ENCODE measurements at regions not wholly inside any gene's neighbourhood (a gene's known extent, or its start where the extent isn't known, plus 50 kb on each side); places are given as distances from the start of the nearest gene placed in this dataset.

GRCh38 chr1:58064166-58064565, 482.4 kb downstream of the OMA1 start:
- Histone ChIP-seq H3K4me2 (ENCODE audit: low read length) (no peak overlapping the region), H4K20me1 (ENCODE audit: low read length) (no peaks in the 10 kb centered on the region), H3K27ac (ENCODE audit: low read length) (no peak overlapping the region), H2AFZ (ENCODE audit: low read length) (no peak overlapping the region), H3K9me2 (replicated peaks; ENCODE audit: low read length) (no peaks in the 10 kb centered on the region), H3K36me3 (ENCODE audit: low read depth, low read length) (no peaks in the 10 kb centered on the region; the same call in 1 of the 2 replicates), H3K27me3 (ENCODE audit: low read length) (no peaks in the 10 kb centered on the region), H3K4me1 (ENCODE audit: insufficient read depth, low read length) (no peaks in the 10 kb centered on the region), H3F3A (ENCODE audit: low read length, unreplicated experiment) (no peaks in the 10 kb centered on the region), H3K9ac (ENCODE audit: low read length) (no peak overlapping the region), H3K9me3 (ENCODE audit: low read length) (no peaks in the 10 kb centered on the region), H3K79me2 (ENCODE audit: low read length) (no peaks in the 10 kb centered on the region), H3K4me3 (ENCODE audit: low read length) (no peak overlapping the region)
- intact Hi-C loops (cut with micrococcal nuclease), result no loop called here
- ChIA-PET POLR2A (ENCODE audit: unreplicated experiment) (no interaction called here), CTCF (no interaction called here)
- no peak for DNase-seq
- no TSS peak for BruUV-seq (replicated peaks)
- TF ChIP-seq CTCF (conservative IDR thresholded peaks at IDR 0.05; ENCODE audit: low read depth, low read length) (no peak), EZH2phosphoT487 (IDR thresholded peaks at IDR 0.05; ENCODE audit: borderline replicate concordance, low read length) (no peak), EZH2 (IDR thresholded peaks at IDR 0.05; ENCODE audit: low read length, unreplicated experiment) (no peak)
- no peak for ATAC-seq

GRCh38 chr1:58063095-58063494, 483.4 kb downstream of the OMA1 start:
- ChIA-PET POLR2A (ENCODE audit: unreplicated experiment) (no interaction called here), CTCF (no interaction called here)
- Histone ChIP-seq H3K27me3 (ENCODE audit: low read length) (no peaks in the 10 kb centered on the region), H3K9ac (ENCODE audit: low read length) (no peak overlapping the region), H3K4me3 (ENCODE audit: low read length) (no peak overlapping the region), H3K9me2 (replicated peaks; ENCODE audit: low read length) (no peaks in the 10 kb centered on the region), H3K27ac (ENCODE audit: low read length) (no peak overlapping the region), H3K4me2 (ENCODE audit: low read length) (no peak overlapping the region), H2AFZ (ENCODE audit: low read length) (no peak overlapping the region), H3K9me3 (ENCODE audit: low read length) (no peaks in the 10 kb centered on the region), H3F3A (ENCODE audit: low read length, unreplicated experiment) (no peaks in the 10 kb centered on the region), H3K36me3 (ENCODE audit: low read depth, low read length) (no peaks in the 10 kb centered on the region; the same call in 1 of the 2 replicates), H3K79me2 (ENCODE audit: low read length) (no peaks in the 10 kb centered on the region), H4K20me1 (ENCODE audit: low read length) (no peaks in the 10 kb centered on the region), H3K4me1 (ENCODE audit: insufficient read depth, low read length) (no peaks in the 10 kb centered on the region)
- TF ChIP-seq EZH2phosphoT487 (IDR thresholded peaks at IDR 0.05; ENCODE audit: borderline replicate concordance, low read length) (no peak), CTCF (conservative IDR thresholded peaks at IDR 0.05; ENCODE audit: low read depth, low read length) (no peak), EZH2 (IDR thresholded peaks at IDR 0.05; ENCODE audit: low read length, unreplicated experiment) (no peak)
- DNase-seq (no peak), ATAC-seq (no peak)
- BruUV-seq (replicated peaks), result no TSS peak
- intact Hi-C loops (cut with micrococcal nuclease), result no loop called here

GRCh38 chr1:58062635-58063034, 483.9 kb downstream of the OMA1 start:
- Histone ChIP-seq H3K27me3 (ENCODE audit: low read length) (no peaks in the 10 kb centered on the region), H3K79me2 (ENCODE audit: low read length) (no peaks in the 10 kb centered on the region), H3F3A (ENCODE audit: low read length, unreplicated experiment) (no peaks in the 10 kb centered on the region), H3K9me3 (ENCODE audit: low read length) (no peaks in the 10 kb centered on the region), H3K4me3 (ENCODE audit: low read length) (no peak overlapping the region), H3K9ac (ENCODE audit: low read length) (no peak overlapping the region), H3K4me2 (ENCODE audit: low read length) (no peak overlapping the region), H4K20me1 (ENCODE audit: low read length) (no peaks in the 10 kb centered on the region), H3K36me3 (ENCODE audit: low read depth, low read length) (no peaks in the 10 kb centered on the region; the same call in 1 of the 2 replicates), H3K27ac (ENCODE audit: low read length) (no peak overlapping the region), H2AFZ (ENCODE audit: low read length) (no peak overlapping the region), H3K4me1 (ENCODE audit: insufficient read depth, low read length) (no peaks in the 10 kb centered on the region), H3K9me2 (replicated peaks; ENCODE audit: low read length) (no peaks in the 10 kb centered on the region)
- ATAC-seq, result no peak
- no TSS peak for BruUV-seq (replicated peaks)
- TF ChIP-seq EZH2 (IDR thresholded peaks at IDR 0.05; ENCODE audit: low read length, unreplicated experiment), result no peak
- no peak for TF ChIP-seq CTCF (conservative IDR thresholded peaks at IDR 0.05; ENCODE audit: low read depth, low read length)
- TF ChIP-seq EZH2phosphoT487 (IDR thresholded peaks at IDR 0.05; ENCODE audit: borderline replicate concordance, low read length), result no peak
- ChIA-PET CTCF (no interaction called here), POLR2A (ENCODE audit: unreplicated experiment) (no interaction called here)
- intact Hi-C loops (cut with micrococcal nuclease), result no loop called here
- no peak for DNase-seq

All from PC-3 (cell line).